ENCODE measurements at regions not wholly inside any gene's neighbourhood (a gene's known extent, or its start where the extent isn't known, plus 50 kb on each side); places are given as distances from the start of the nearest gene placed in this dataset.
A peak's percentile ranks its signal among the peaks of the same experiment; 100 is the strongest.

DNA sequence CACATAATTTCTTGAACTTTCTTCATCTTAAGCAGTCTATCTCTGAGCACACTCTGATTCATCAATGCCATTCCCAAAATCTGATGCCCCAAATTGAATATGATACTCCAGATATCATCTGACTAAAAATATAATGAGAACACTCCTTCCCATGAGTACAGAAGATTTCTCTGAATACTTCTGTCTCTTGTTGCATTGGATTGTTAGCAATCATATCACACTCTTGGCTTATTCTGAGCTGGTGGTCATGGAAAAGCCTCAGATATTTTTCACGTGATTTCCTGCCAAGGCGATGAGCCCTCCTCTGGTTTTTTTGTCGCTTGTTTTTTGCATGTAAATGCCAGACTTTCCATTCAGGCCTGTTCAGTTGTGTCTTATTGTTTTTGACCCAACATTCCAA, 87.2 kb downstream of the NOG start:
- Histone ChIP-seq H3K4me2 (ENCODE audit: unreplicated experiment) (no peak overlapping the region), H3K27ac (no peak overlapping the region), H3K36me3 (ENCODE audit: low read depth) (no peaks in the 10 kb centered on the region)

DNA sequence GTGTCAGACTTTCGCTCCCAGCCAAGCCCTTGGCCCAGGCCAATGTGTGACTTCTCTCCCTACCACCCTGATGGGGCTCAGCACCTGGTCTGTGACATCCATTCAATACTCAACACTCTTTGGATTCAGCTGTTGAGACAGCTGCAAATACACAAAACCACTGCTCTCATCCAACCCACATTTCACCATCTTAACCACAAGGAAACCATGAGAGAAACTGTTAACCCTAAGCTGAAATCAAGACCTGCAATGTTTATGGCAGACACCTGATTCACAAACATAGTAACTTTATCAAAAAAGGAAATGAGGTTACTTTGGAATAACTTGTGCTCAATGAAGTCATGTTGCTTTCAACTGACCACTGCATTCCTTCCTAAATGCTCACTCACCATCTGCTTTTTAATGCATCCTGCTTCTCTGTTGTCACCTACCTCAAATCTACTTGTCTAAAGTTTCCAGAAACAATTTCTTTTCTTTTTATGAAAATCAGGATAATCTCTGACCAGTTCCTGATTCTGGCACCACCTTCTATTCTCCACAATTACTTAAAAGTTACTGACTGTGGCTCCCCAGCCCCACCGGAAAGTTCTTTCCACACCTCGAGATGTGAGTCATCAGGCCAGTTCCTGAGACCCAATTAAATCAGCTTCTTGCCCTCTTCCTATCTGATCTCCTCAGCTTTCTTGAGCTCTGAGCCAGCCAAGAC, 88.2 kb downstream of the NOG start:
- no peak overlapping the region for H2AFZ ChIP-seq
- H3K27me3 ChIP-seq (replicated peaks; ENCODE audit: insufficient read depth): peaks cover 21% of the 10 kb centered on the region
- peak overlapping the region; percentile 3; the same call in 1 of the 2 replicates for H3K4me3 ChIP-seq
- no peaks in the 10 kb centered on the region for H3K9me2 ChIP-seq (ENCODE audit: insufficient read depth)
- TF ChIP-seq EZH2 (IDR thresholded peaks at IDR 0.05; ENCODE audit: insufficient read depth, poor library complexity, severe bottlenecking): no peak
- peak; percentile 99 for TF ChIP-seq EZH2phosphoT487 (IDR thresholded peaks at IDR 0.05; ENCODE audit: insufficient read depth, low read depth)
- peak overlapping the region; percentile 36 for H3K27ac ChIP-seq
- 28 to 30% methylated on average over 3 of the region's 3 CpGs for WGBS, 2 experiments (ENCODE audit: low coverage in 1 of 2, low lambda C conversion rate in 2 of 2, missing lambda C conversion rate in 2 of 2)
- in situ Hi-C loops (cut with MboI): no loop called here
- H3K79me2 ChIP-seq (ENCODE audit: insufficient read depth): no peaks in the 10 kb centered on the region
- peak overlapping the region; percentile 54 for H3K4me2 ChIP-seq (ENCODE audit: unreplicated experiment)
- H4K20me1 ChIP-seq (ENCODE audit: insufficient read depth): no peaks in the 10 kb centered on the region
- H3K9ac ChIP-seq: no peak overlapping the region
- H3K4me1 ChIP-seq (ENCODE audit: insufficient read depth): peaks cover 42% of the 10 kb centered on the region
- H3K36me3 ChIP-seq (ENCODE audit: low read depth): no peaks in the 10 kb centered on the region
- peaks cover 28% of the 10 kb centered on the region for H3F3A ChIP-seq (ENCODE audit: insufficient read depth)
- DNase-seq: peak; percentile 90
- no peaks in the 10 kb centered on the region for H3K9me3 ChIP-seq (ENCODE audit: low read depth)

More for the DNA sequence above, 87.2 kb downstream of the NOG start:
- Histone ChIP-seq H3F3A (ENCODE audit: insufficient read depth) (peaks cover 28% of the 10 kb centered on the region), H3K9ac (no peak overlapping the region), H3K9me3 (ENCODE audit: low read depth) (no peaks in the 10 kb centered on the region), H3K27me3 (replicated peaks; ENCODE audit: insufficient read depth) (peaks cover 32% of the 10 kb centered on the region), H4K20me1 (ENCODE audit: insufficient read depth) (no peaks in the 10 kb centered on the region), H3K79me2 (ENCODE audit: insufficient read depth) (no peaks in the 10 kb centered on the region), H2AFZ (no peak overlapping the region), H3K4me3 (no peak overlapping the region), H3K9me2 (ENCODE audit: insufficient read depth) (no peaks in the 10 kb centered on the region), H3K4me1 (ENCODE audit: insufficient read depth) (peaks cover 42% of the 10 kb centered on the region)
- no peak for DNase-seq
- 82 to 84% methylated on average over 3 of the region's 3 CpGs for WGBS, 2 experiments (ENCODE audit: low coverage in 1 of 2, low lambda C conversion rate in 2 of 2, missing lambda C conversion rate in 2 of 2)
- TF ChIP-seq EZH2 (IDR thresholded peaks at IDR 0.05; ENCODE audit: insufficient read depth, poor library complexity, severe bottlenecking): no peak
- TF ChIP-seq EZH2phosphoT487 (IDR thresholded peaks at IDR 0.05; ENCODE audit: insufficient read depth, low read depth): no peak
- in situ Hi-C loops (cut with MboI): no loop called here

DNA sequence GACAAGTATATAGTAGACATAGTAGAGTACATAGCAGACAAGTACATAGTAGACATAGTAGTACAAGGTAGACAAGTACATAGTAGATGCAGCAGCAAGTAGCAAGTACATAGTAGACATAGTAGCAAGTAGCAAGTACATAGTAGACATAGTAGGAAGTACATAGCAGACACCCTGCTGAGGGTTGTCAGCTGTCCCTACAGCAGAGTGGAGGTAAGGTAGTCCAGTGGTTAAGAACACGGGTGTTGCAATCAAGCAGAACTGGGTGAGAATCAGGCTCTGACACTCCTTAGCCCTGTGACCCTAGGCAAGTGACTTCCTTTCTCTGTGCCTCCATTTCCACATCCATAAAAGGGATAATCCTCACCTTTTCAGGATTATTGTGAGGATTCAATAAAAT, 94.7 kb downstream of the NOG start:
- 80 to 88% methylated on average over 1 of the region's 1 CpG for WGBS, 2 experiments (ENCODE audit: low coverage in 1 of 2, low lambda C conversion rate in 2 of 2, missing lambda C conversion rate in 2 of 2)
- no peaks in the 10 kb centered on the region for H3K9me2 ChIP-seq (ENCODE audit: insufficient read depth)
- no peak overlapping the region for H3K27ac ChIP-seq
- H3F3A ChIP-seq (ENCODE audit: insufficient read depth): no peaks in the 10 kb centered on the region
- H3K4me1 ChIP-seq (ENCODE audit: insufficient read depth): peaks cover 7% of the 10 kb centered on the region; the same call in 1 of the 2 replicates
- no peak overlapping the region for H3K4me3 ChIP-seq
- no peaks in the 10 kb centered on the region for H4K20me1 ChIP-seq (ENCODE audit: insufficient read depth)
- no peaks in the 10 kb centered on the region for H3K79me2 ChIP-seq (ENCODE audit: insufficient read depth)
- no peaks in the 10 kb centered on the region for H3K9me3 ChIP-seq (ENCODE audit: low read depth)
- H3K36me3 ChIP-seq (ENCODE audit: low read depth): no peaks in the 10 kb centered on the region
- no peak overlapping the region for H3K9ac ChIP-seq
- H3K27me3 ChIP-seq (replicated peaks; ENCODE audit: insufficient read depth): peaks cover 5% of the 10 kb centered on the region; the same call in 1 of the 2 replicates
- in situ Hi-C loops (cut with MboI): no loop called here
- no peak for TF ChIP-seq EZH2 (IDR thresholded peaks at IDR 0.05; ENCODE audit: insufficient read depth, poor library complexity, severe bottlenecking)
- TF ChIP-seq EZH2phosphoT487 (IDR thresholded peaks at IDR 0.05; ENCODE audit: insufficient read depth, low read depth): no peak
- H2AFZ ChIP-seq: no peak overlapping the region
- H3K4me2 ChIP-seq (ENCODE audit: unreplicated experiment): no peak overlapping the region
- no peak for DNase-seq

DNA sequence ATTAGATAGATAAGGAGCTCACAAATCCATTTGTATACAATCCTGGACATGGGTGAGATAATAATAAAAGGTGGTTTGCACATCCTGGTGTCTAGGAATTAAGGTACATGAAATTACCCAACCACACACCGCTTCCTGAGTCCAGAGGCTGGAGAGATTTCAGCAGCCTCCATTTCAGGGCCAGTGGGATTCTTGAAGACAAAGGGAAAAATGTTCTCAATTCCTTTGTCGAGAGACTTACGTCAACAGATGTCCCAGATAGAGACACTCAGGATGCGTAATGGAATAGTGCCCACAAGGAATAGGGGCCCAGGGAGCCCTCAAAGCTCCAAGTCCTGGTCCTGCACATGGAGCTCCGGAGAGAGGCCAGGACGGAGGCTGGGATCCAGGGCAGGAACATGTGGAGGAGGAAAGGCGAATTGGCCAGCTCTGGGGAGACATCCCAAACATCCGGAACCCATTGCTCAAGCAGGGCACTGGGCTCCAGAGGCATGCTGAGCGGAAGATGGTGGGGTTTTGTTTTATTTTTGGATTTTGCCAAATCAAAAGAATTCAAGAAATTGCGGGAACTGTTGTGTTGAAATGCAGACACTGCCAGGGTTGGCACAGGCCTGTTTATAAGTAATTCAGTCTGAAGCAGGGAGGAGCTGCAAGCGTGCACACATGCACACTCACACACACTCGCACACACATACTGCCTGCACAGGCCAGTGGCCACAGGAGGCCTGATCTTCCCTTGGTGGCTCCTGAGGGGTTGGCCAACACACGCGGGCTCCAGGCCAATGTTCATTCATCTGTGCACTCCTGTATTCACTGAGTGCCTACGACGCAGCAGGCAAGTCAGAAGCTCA, 97.2 kb downstream of the NOG start:
- Histone ChIP-seq H3K27me3 (replicated peaks; ENCODE audit: insufficient read depth) (no peaks in the 10 kb centered on the region; the same call in 1 of the 2 replicates), H3K36me3 (ENCODE audit: low read depth) (no peaks in the 10 kb centered on the region), H3K4me1 (ENCODE audit: insufficient read depth) (peaks cover 16% of the 10 kb centered on the region), H2AFZ (peak overlapping the region; percentile 28; the same call in 1 of the 2 replicates), H3K79me2 (ENCODE audit: insufficient read depth) (no peaks in the 10 kb centered on the region), H3K4me2 (ENCODE audit: unreplicated experiment) (no peak overlapping the region), H4K20me1 (ENCODE audit: insufficient read depth) (no peaks in the 10 kb centered on the region), H3K27ac (no peak overlapping the region), H3K9me2 (ENCODE audit: insufficient read depth) (no peaks in the 10 kb centered on the region), H3K4me3 (no peak overlapping the region), H3K9ac (no peak overlapping the region), H3K9me3 (ENCODE audit: low read depth) (no peaks in the 10 kb centered on the region), H3F3A (ENCODE audit: insufficient read depth) (peaks cover 10% of the 10 kb centered on the region; the same call in 1 of the 2 replicates)
- TF ChIP-seq EZH2phosphoT487 (IDR thresholded peaks at IDR 0.05; ENCODE audit: insufficient read depth, low read depth) (no peak), EZH2 (IDR thresholded peaks at IDR 0.05; ENCODE audit: insufficient read depth, poor library complexity, severe bottlenecking) (no peak)
- peak; percentile 51 for DNase-seq
- WGBS, 2 experiments (ENCODE audit: low coverage in 1 of 2, low lambda C conversion rate in 2 of 2, missing lambda C conversion rate in 2 of 2): 30 to 32% methylated on average over 16 of the region's 16 CpGs
- in situ Hi-C loops (cut with MboI): no loop called here
